MM.1S (cell line): ENCODE measurements at regions not wholly inside any gene's neighbourhood (a gene's known extent, or its start where the extent isn't known, plus 50 kb on each side); places are given as distances from the start of the nearest gene placed in this dataset.
"Not testable (repeated sequence)": the region's sequence is repeated elsewhere in the genome, so short reads cannot be mapped to it uniquely, and the experiment has no call there.

Experiments used
- EZH2 ChIP-seq: fragments of 300-600 bp; sonication (generic); optimal IDR thresholded peaks from 2 replicates; pipeline ENCODE3; 2017; ENCODE audit warnings: low read depth, mild to moderate bottlenecking, antibody characterized with exemption, low read length, mixed read lengths
- EZH2phosphoT487 ChIP-seq: fragments of 300-600 bp; sonication (generic); IDR thresholded peaks from 2 replicates; pipeline ENCODE4 v1.6.1; 2018; ENCODE audit warnings: antibody characterized with exemption, low read length
- TF ChIP-seq, protein P1 (sequence below): fragments of 300-600 bp; sonication (generic); IDR thresholded peaks from 2 replicates; pipeline ENCODE4 v1.5.1; 2016; ENCODE audit warnings: antibody characterized with exemption, low read length, mixed read lengths

DNA sequence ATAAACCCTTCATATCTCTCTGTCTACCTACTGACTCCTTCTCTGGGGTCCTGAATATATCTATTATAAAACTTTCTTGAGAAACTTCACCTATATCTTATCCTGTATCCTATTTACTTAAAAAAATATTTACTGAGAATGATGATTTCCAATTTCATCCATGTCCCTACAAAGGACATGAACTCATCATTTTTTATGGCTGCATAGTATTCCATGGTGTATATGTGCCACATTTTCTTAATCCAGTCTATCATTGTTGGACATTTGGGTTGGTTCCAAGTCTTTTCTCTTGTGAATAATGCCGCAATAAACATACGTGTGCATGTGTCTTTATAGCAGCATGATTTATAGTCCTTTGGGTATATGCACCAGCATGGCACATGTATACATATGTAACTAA is 301.7 kb upstream of the RAI14 start:
- TF ChIP-seq, protein P1, sequence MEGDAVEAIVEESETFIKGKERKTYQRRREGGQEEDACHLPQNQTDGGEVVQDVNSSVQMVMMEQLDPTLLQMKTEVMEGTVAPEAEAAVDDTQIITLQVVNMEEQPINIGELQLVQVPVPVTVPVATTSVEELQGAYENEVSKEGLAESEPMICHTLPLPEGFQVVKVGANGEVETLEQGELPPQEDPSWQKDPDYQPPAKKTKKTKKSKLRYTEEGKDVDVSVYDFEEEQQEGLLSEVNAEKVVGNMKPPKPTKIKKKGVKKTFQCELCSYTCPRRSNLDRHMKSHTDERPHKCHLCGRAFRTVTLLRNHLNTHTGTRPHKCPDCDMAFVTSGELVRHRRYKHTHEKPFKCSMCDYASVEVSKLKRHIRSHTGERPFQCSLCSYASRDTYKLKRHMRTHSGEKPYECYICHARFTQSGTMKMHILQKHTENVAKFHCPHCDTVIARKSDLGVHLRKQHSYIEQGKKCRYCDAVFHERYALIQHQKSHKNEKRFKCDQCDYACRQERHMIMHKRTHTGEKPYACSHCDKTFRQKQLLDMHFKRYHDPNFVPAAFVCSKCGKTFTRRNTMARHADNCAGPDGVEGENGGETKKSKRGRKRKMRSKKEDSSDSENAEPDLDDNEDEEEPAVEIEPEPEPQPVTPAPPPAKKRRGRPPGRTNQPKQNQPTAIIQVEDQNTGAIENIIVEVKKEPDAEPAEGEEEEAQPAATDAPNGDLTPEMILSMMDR: not testable (repeated sequence)
- TF ChIP-seq EZH2phosphoT487, EZH2: not testable (repeated sequence)
